ENCODE measurements at regions not wholly inside any gene's neighbourhood (a gene's known extent, or its start where the extent isn't known, plus 50 kb on each side); places are given as distances from the start of the nearest gene placed in this dataset.
A peak's percentile ranks its signal among the peaks of the same experiment; 100 is the strongest.

GRCh38 chr1:201706109-201706508, 122.8 kb upstream of the IPO9 start:
- Mint-ChIP-seq H3K27ac (peak overlapping the region in 1 of 3 experiments; percentile 26), H3K9me3 (no peaks in the 10 kb centered on the region), H3K4me1 (peaks cover 41% of the 10 kb centered on the region), H3K36me3 (ENCODE audit: low read depth) (peaks cover 4% of the 10 kb centered on the region), H3K4me3 (no peak overlapping the region), H3K27me3 (ENCODE audit: low read depth) (peaks cover 14% of the 10 kb centered on the region)
- no peak for TF ChIP-seq CTCF (IDR thresholded peaks at IDR 0.05; ENCODE audit: unreplicated experiment in 3 of 3)

- no peak overlapping the region for H3K27ac Mint-ChIP-seq
- H3K36me3 Mint-ChIP-seq (ENCODE audit: low read depth), result peaks cover 4% of the 10 kb centered on the region
- H3K27me3 Mint-ChIP-seq (ENCODE audit: low read depth), result peaks cover 12% of the 10 kb centered on the region
- no peak for TF ChIP-seq CTCF (IDR thresholded peaks at IDR 0.05; ENCODE audit: unreplicated experiment in 3 of 3)
- H3K4me3 Mint-ChIP-seq, result no peak overlapping the region
- H3K9me3 Mint-ChIP-seq, result no peaks in the 10 kb centered on the region
- H3K4me1 Mint-ChIP-seq, result peaks cover 50% of the 10 kb centered on the region
Measured at GRCh38 chr1:201707027-201707426, 121.9 kb upstream of the IPO9 start.

GRCh38 chr1:201707656-201708055, 121.3 kb upstream of the IPO9 start:
- no peaks in the 10 kb centered on the region for H3K9me3 Mint-ChIP-seq
- no peak overlapping the region for H3K27ac Mint-ChIP-seq
- H3K4me1 Mint-ChIP-seq, result peaks cover 57% of the 10 kb centered on the region
- H3K4me3 Mint-ChIP-seq, result no peak overlapping the region
- no peak for TF ChIP-seq CTCF (IDR thresholded peaks at IDR 0.05; ENCODE audit: unreplicated experiment in 3 of 3)
- peaks cover 1% of the 10 kb centered on the region for H3K36me3 Mint-ChIP-seq (ENCODE audit: low read depth)
- H3K27me3 Mint-ChIP-seq (ENCODE audit: low read depth), result peaks cover 11% of the 10 kb centered on the region

- Mint-ChIP-seq H3K36me3 (ENCODE audit: low read depth) (no peaks in the 10 kb centered on the region), H3K27me3 (ENCODE audit: low read depth) (peaks cover 10% of the 10 kb centered on the region), H3K27ac (no peak overlapping the region), H3K4me1 (peaks cover 57% of the 10 kb centered on the region), H3K9me3 (no peaks in the 10 kb centered on the region), H3K4me3 (no peak overlapping the region)
- no peak for TF ChIP-seq CTCF (IDR thresholded peaks at IDR 0.05; ENCODE audit: unreplicated experiment in 3 of 3)
Measured at GRCh38 chr1:201708085-201708512, 120.9 kb upstream of the IPO9 start.

- peaks cover 10% of the 10 kb centered on the region for H3K27me3 Mint-ChIP-seq (ENCODE audit: low read depth)
- H3K27ac Mint-ChIP-seq, result no peak overlapping the region
- TF ChIP-seq CTCF (IDR thresholded peaks at IDR 0.05; ENCODE audit: unreplicated experiment in 3 of 3), result no peak
- H3K4me1 Mint-ChIP-seq, result peaks cover 56% of the 10 kb centered on the region
- no peaks in the 10 kb centered on the region for H3K9me3 Mint-ChIP-seq
- H3K4me3 Mint-ChIP-seq, result no peak overlapping the region
- H3K36me3 Mint-ChIP-seq (ENCODE audit: low read depth), result no peaks in the 10 kb centered on the region
Measured at GRCh38 chr1:201708691-201709090, 120.3 kb upstream of the IPO9 start.

GRCh38 chr1:201709564-201710295, 119.2 kb upstream of the IPO9 start:
- H3K36me3 Mint-ChIP-seq (ENCODE audit: low read depth), result peaks cover 4% of the 10 kb centered on the region
- peaks cover 63% of the 10 kb centered on the region for H3K4me1 Mint-ChIP-seq
- peak overlapping the region; percentile 17 to 74 (median 72) for H3K27ac Mint-ChIP-seq
- no peaks in the 10 kb centered on the region for H3K9me3 Mint-ChIP-seq
- H3K4me3 Mint-ChIP-seq, result no peak overlapping the region
- peaks cover 10% of the 10 kb centered on the region for H3K27me3 Mint-ChIP-seq (ENCODE audit: low read depth)
- peak; percentile 88 to 93 (median 92) for TF ChIP-seq CTCF (IDR thresholded peaks at IDR 0.05; ENCODE audit: unreplicated experiment in 3 of 3)
